GM18499 (cell line): ENCODE measurements at regions not wholly inside any gene's neighbourhood (a gene's known extent, or its start where the extent isn't known, plus 50 kb on each side); places are given as distances from the start of the nearest gene placed in this dataset.
"Not testable (repeated sequence)": the region's sequence is repeated elsewhere in the genome, so short reads cannot be mapped to it uniquely, and the experiment has no call there.

ENCODE experiments used
- ATAC-seq: cut with Tn5 transposase; IDR thresholded peaks from one replicate; pipeline ENCODE4 v1.9.1; 2021; ENCODE audit warnings: moderate number of reproducible peaks; ENCODE audit not compliant: insufficient read depth, unreplicated experiment

DNA sequence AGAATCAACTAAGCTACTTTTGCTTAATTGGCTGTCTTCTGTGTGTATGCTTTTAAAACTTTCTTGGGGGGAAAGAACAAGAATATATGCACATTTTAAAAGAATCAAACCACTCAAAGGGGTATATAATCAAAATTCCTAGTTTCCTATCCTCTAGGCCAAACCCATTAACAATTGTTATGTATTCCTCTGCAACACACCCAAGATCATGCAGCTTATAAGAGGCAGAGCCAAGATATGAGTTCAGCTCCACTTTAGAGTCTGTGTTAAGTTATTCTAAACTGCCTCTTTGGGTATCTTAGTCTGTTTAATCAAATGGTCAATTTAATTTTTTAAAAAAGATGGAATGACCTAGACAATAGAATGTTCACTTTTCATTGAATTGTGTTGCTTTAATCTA, 326.1 kb upstream of the IL12A start:
- ATAC-seq, result no peak

DNA sequence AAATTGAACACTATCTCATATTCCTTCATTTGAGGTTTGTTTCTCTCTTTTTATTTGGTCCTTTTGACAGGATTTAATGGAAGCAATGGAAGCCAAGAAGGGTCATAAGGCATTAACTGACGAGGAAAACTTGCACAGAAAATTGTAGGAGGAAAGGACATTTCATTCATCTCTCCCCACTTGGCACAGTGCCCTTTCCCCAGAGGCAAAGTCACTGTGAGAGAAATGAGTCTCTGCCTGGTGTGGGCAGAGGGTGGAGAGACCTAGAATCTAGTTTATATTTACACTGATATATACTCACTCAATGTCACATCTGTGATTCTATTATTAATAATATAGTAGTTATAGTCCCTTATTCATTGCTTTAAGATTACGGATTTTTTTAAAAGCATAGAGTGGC, 324.6 kb upstream of the IL12A start:
- ATAC-seq, result no peak

DNA sequence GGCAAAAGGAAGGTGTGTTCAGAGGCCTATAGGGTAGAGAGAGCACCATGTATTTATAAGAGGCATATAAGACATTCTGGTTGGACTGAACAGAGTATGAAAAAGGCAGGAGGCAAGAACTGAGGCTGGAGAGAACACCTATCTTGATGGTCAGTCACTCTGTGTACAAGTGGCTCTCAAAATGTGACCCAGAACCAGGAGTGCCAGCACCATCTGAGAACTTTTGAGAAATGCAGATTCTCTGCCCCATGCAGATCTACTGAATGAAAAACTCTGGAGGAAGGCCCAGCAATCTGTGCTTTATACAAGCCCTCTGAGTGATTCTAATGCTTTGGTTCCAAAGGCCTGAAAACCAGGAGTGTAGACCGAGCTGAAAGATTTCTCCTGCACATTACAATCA, 324.0 kb upstream of the IL12A start:
- ATAC-seq, result no peak

DNA sequence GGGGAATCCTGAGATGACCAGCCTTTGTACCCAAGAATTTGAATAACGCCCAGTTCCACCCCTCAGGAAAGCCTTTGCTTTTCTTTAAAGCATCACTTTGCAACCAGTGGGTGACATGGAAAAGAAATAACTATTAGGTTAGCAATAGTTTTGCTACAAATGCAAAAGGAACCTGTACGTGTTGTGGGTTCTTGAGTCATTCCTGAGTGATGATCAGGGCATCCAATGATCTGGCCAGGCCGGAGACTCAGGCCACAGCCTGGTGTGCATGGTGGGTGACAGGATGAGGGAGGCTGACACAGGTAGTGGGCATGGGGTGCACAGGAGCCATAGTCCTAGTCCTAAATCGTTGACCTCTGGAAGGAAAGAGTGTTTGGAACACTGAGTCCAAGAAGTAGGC, 321.4 kb upstream of the IL12A start:
- ATAC-seq, result no peak

DNA sequence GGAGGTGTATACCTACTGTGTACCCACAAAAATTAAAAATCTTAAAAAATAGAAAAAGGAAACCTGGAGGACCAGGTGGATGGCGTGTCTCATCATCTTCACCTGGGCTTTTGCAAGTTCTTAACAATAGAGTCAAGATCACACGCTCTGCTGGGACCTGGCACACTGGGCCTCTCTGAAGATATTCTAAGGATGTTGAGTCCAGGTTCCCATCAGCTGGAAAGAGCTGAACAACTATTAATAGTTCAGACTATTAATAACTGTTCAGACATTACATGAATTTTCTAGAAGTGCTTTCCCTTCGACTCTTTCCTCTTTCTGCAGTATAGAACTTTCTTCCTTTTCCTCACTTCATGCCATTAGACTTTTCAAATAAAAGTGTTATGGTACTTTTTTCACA, 320.2 kb upstream of the IL12A start:
- no peak for ATAC-seq

DNA sequence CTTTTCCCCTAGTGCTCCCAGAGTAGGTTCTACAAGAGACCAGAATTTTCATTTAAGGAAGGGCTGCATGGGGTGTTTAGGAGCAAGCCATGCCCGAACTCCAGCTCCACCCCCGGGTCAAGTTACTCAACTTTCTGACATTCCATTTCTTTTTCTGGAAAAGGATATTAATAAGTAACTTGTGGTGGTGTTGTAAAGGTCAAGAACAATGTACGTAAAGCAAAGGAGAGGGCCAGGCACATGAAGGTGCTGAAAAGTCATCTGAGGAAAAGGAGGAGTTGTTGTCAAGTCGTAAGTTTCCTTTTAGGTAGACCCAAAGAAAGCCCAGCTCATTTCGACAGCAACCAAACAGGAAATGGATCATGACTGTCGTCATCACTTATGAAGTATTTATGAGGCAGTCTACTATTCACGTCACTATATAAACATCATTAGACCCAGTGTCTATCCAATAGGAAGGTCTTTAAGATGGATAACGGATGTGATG, 319.6 kb upstream of the IL12A start:
- no peak for ATAC-seq

DNA sequence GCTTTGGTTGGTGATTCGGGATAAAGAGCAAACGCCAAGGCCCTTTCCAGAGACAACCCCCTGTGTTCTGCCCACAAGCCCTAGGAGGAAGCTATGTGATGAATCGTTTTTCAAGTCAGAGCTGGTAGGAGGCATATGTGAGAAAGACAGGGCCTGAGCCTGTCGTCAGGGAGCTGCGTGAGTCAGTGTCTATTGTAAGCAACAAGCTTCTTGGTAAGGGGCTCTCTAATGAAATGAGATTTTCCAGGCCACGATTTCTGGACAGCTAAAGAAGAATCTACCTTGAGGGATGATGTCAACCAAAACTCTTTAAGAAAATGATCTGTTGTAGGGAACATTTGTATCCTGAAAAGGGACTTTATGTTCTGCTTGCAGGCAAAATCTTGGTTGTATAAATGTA, 318.9 kb upstream of the IL12A start:
- no peak for ATAC-seq

DNA sequence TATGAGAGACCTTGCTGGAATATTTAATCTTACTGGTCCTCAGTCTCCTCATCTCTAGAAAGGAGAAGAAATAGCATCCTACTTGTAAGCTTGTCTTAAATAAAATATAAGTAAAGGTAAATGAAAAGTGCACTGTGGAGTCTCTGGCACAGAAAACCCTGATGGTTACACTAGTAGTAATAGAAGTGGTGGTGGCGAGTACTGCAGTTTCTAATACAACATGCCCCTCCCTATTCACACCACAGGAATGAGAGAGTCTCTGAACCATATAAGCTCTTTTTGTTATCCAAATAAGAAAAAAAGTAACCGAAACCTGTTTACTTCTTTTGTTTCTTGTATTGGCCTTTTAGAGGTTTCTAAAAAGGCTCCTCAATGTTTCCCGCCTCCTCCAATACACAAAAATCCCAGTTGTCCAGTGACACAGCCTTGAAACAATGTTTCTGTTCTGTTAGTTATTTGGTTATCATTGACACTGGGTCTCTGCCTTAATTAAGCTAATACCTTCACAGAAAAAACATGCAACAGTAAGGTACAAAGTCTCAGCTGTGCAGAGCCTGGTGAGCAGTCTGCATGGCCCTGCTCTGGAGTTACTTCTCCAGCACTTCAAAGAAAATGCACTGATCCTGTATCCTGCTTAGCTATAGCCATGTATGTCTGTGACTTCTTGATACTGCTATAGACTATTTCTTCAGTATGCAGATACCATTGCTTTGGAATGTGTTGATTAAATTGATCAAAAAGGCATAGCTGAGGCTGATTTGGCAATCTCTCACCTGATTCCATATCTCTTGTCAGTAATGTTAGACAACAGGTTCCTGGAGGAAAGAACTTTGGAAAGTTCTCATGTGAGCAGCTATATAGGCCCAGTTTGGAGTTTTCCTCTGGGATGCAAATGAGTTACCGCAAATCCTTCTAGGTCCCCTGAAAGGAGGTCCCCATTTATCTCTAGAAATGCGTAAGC, 315.6 kb upstream of the IL12A start:
- no peak for ATAC-seq

DNA sequence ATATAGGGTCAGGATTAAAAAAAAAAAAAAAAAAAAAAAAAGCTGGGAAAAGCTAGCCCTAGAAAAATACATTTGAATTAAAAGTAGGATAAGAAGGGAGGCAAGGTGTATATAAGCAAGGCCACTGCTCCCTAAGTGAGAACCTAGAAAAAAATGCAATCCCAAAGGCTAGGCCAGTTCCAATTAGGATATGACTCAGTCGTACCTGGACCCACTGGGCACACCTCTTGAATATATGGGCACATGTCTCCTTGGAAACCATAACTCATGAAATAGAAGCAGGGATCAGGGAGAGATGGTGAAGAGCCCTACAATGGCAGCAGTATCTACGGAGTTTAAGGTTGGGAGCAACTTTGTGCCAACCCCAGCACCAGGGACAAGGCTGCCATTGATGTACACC, 314.1 kb upstream of the IL12A start:
- no peak for ATAC-seq

DNA sequence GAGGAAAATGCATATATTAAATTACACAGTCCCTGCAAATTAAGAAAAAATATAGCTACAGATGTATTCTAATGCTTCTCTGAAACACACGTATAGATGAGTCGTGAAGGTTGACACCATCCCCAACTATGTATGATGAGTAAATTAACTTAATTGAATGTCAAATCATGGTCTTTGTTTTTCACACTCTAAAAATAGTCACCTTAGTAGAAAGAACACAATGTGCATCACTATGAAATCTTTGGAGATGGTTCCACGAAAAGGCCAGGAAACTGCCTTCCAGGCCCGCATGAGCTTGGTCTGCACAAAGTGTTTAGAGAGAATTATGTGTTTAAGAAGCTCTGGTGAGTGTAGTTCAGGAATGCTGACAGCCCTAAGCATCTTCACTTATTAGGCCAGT, 313.4 kb upstream of the IL12A start:
- no peak for ATAC-seq

DNA sequence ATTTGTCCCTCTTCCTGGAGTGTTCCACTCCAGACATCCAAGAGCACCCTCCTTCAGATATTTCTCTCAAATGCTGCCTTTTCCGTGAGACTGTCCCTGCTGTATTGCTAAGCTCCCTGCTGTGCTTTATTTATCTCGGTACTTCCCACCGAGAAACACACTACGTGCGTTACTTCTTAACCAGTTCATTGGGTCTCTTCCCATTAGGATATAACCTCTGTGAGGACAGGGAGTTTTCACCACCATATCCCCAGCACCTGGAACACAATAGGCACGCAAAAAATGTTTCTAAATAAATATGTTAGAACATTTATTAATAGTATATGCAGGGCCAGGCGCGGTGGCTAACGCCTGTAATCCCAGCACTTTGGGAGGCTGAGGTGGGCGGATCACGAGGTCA, 308.7 kb upstream of the IL12A start:
- ATAC-seq, result no peak

DNA sequence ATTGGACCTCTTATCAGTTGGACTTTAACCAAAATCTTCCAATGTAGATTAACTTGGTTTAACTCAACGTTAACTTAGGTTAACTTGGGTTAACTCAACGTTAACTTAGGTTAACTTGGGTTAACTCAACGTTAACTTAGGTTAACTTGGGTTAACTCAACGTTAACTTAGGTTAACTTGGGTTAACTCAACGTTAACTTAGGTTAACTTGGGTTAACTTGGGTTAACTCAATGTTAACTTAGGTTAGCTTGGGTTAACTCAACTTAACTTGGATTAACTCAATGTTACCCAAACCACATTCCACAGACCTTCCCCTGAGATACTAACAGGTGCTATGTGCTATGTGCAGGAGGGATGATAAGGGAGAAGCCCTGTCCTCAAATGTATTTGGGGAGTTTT, 306.9 kb upstream of the IL12A start:
- ATAC-seq, result not testable (repeated sequence)

DNA sequence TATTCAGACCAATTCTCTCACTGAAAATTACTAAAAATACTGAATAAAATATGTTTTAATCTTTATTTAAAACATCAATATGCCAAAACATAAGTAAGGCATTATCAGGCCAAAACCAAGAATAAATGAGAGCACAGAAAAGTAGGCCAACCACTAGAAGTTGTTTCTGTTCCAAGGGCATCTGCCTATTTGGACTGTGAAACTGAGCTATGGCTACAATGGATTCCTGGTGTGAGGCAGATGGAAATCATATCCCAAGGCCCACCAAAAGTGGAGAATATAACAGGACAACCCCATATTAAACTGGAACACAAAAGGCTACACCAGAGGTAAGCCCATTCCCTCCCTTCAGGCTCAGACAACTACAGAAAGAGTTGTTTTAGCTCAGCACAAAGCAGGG, 302.8 kb upstream of the IL12A start:
- ATAC-seq, result no peak

DNA sequence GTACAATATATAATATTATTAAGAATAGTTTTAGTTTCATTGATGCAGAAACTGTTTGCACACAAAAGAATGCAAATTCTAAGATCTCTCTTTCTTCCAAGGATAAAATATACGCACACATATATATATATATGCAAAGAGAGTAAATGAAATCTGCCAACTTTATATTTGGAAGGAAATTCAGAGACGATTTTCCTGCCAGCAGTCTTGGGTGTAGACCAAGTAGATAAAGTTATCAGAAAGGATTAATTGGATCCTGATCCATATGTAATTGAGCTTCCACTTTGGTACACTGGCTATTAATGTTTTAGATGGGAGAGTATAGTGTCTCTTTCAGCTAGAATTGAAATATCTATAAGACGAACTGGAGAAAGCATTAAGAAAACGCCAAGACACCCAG, 295.4 kb upstream of the IL12A start:
- no peak for ATAC-seq

DNA sequence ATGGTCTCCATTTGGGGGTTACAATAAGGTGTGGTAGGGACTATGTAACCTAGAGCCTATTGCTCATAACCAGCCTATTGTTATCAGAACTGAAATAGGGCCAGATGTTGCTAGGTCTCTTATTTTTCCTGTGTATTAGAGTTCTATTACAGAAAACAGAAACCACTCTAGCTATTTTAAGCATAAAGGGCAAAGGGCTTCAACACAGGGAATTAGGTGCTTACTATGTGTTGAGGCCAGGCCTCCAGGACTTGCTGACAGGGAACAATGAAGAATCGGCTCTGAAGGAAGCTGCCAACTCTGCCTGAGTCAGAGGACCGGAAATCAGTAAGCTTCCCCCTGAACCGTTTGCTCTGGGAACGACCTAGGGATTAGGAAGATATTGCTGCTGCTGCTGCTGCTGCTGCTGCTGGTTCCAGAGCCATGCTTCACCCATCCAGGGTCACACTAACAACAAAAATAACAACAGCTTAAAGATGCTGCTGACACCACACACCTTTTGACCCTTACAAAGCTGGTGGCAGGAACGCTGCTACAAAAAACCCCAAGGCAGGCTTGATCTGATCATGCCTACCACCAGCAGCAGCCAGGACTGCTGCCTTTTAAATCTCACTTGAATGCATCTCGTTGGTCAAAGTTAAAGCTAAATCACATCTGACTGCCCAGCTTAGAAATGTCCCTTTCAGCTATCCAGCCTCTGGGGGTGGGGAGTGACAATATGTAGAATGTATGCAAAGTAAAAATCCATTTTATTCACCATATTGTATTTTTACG, 276.9 kb upstream of the IL12A start:
- ATAC-seq, result no peak

DNA sequence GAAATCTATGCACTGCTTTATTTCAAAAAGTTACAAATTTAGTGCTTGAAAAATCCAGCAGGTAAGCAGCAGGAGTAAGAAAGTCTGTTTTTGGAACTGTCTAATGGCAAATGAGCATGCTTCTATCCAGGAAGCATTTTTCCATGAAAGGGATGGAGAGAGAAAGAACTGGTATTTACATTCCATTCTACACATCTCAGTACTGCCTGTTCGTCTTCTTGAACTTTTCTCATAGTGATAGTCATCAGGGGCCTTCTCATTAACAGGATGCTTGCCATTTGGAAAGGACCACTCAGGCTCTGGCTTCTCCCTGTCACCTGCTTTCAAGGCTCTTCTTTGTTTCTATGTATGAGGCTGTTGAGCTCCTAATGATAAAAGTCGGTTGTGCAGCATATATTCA, 267.3 kb upstream of the IL12A start:
- ATAC-seq, result no peak

DNA sequence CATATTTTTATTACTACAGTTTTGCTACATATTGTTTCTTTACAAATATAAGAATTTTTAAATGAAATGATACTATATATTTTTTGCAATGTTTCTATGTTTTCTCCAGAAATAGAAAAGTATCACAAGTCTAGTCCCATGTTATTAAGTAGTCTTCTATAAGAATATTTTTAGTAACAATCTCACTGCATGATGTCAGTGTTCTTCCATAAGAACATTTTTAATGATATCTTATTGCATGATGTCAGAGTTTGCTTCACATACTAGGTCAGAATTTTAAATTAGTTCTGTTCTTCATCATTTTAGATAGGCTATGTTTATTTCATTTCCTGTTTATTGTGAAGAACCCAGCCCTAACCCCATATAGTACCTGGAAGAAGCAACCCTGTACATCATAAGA, 265.3 kb upstream of the IL12A start:
- no peak for ATAC-seq

DNA sequence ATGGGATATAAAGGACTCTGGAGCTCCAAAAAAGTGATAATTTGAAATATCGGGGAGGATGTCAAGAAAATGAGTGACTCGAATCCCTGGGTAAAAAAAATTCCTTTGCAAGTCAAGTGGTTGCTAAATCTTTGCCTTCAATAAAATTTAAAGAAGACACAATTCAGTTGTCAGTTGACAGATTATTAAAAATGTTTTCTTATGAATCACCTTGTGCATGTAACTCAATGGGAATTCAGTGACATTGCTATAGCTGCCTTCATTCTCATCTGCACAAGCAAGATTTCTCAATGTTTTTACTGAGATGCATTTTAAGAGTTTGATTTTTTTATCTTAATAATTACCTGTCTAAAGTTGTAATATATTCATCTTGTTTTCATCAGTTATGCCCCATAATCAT, 264.0 kb upstream of the IL12A start:
- no peak for ATAC-seq

DNA sequence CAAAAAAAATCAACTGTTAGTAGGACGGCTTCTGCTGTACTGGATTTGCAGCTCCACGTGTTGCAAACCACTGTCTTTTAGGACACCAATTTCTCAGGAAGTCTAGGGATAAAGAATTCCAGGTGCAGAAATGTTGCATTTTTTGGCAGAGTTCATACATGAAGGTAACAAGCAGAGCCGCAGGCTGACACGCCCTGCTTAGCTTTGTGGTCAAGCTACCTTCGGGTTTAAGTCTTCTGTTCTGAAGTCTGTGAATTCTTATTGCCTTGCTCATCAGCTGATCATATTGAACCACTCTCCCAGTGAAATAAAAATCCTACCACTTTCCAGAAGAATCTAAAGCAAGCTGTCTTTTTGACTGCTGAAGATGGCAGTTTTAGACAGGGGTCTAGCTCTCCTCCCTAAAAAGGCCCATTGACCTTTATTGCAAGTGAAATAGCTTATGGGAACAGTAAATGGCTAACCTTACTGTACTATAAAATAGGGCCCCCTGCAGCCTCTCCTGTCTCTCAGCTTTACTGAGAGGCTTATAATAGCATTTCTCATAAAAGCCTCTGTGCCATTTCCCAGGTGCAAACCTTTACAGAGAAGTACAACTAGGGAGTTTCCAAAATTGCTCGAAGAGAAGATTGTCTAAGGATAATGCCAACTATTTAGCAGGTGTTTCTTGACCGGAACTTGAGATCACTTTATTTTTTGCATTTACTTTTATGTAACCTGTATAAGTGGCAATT, 262.2 kb upstream of the IL12A start:
- no peak for ATAC-seq

DNA sequence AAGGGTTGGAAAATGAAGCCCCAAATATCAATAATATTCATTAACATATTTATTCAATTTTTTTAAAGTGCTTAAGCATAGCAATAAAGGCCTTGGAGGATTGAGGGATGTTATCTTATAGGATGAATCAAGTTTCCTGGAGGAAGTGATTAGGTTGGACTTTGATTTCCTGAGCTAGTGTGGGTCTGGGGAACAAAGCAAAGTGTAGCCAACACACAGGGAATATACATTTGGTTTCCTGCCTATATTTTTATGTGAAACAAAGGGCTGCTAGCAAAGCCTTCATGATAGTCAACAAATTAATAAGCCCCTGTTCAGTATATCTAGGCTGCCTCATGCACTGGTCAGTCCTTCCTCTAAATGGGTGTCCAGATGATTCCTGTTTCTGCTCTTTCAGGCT, 261.1 kb upstream of the IL12A start:
- no peak for ATAC-seq

DNA sequence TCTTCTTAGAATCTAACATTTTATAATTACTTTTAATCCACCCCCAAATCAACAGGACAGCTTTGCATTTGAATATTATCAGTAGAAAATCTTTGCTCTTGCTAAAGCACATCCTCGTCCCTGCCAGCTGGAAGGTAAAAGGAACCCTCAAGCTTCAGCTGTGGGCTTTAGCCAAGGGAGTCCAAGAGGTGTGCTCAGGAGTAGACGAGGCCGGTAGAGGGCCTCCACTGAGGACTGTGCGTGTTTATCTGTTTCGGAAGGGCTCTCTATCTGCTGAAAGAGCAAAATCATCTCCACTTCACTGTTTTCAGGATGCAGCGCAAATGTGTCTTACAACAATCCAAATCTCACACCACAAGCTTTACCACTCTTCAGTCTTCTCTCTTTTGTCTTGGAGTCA, 257.4 kb upstream of the IL12A start:
- no peak for ATAC-seq
